Ramos (cell line): ENCODE measurements at regions not wholly inside any gene's neighbourhood (a gene's known extent, or its start where the extent isn't known, plus 50 kb on each side); places are given as distances from the start of the nearest gene placed in this dataset.

ENCODE experiments used
- in situ Hi-C: fragments of 300-500 bp; cut with MboI; formaldehyde crosslinking; loops from one replicate; pipeline ENCODE4 v1.14.3; 2022; ENCODE audit warnings: low sequenced_read_pairs; ENCODE audit not compliant: unreplicated experiment

- in situ Hi-C loops: no loop called here
These were observed 50.3 kb downstream of the NAV1 start for GRCh38 chr1:201589186-201589585.

- in situ Hi-C loops: no loop called here
These were observed 51.5 kb downstream of the NAV1 start for GRCh38 chr1:201590474-201590873.

- in situ Hi-C loops: no loop called here
These were observed 52.4 kb downstream of the NAV1 start for GRCh38 chr1:201591348-201591747.

- in situ Hi-C loops: no loop called here
These were observed 53.1 kb downstream of the NAV1 start for GRCh38 chr1:201591981-201592380.

GRCh38 chr1:201593200-201593921 is 54.4 kb downstream of the NAV1 start:
- in situ Hi-C loops: no loop called here

- in situ Hi-C loops: no loop called here
These were observed 55.8 kb downstream of the NAV1 start for GRCh38 chr1:201594575-201595245.

- in situ Hi-C loops: no loop called here
These were observed 56.5 kb downstream of the NAV1 start for GRCh38 chr1:201595381-201595780.

GRCh38 chr1:201596101-201596868 is 57.4 kb downstream of the NAV1 start:
- in situ Hi-C loops: no loop called here

GRCh38 chr1:201597551-201598230 is 58.8 kb downstream of the NAV1 start:
- in situ Hi-C loops: no loop called here

GRCh38 chr1:201598396-201598795 is 59.5 kb downstream of the NAV1 start:
- in situ Hi-C loops: no loop called here

GRCh38 chr1:201598973-201599372 is 60.0 kb downstream of the NAV1 start:
- in situ Hi-C loops: no loop called here

GRCh38 chr1:201599548-201599947 is 60.6 kb downstream of the NAV1 start:
- in situ Hi-C loops: no loop called here

GRCh38 chr1:201602413-201603265 is 63.7 kb downstream of the NAV1 start:
- in situ Hi-C loops: no loop called here

GRCh38 chr1:201603613-201604232 is 64.8 kb downstream of the NAV1 start:
- in situ Hi-C loops: no loop called here

GRCh38 chr1:201605385-201606010 is 66.6 kb downstream of the NAV1 start:
- in situ Hi-C loops: no loop called here

- in situ Hi-C loops: no loop called here
These were observed 67.2 kb downstream of the NAV1 start for GRCh38 chr1:201606096-201606495.

GRCh38 chr1:201606623-201607022 is 67.7 kb downstream of the NAV1 start:
- in situ Hi-C loops: no loop called here

- in situ Hi-C loops: no loop called here
These were observed 69.9 kb downstream of the NAV1 start for GRCh38 chr1:201608635-201609395.
